ENCODE measurements at regions not wholly inside any gene's neighbourhood (a gene's known extent, or its start where the extent isn't known, plus 50 kb on each side); places are given as distances from the start of the nearest gene placed in this dataset.

- DNase-seq: no peak
- Histone ChIP-seq H3K4me3 (no peak overlapping the region), H3K9me3 (no peaks in the 10 kb centered on the region), H3K36me3 (no peaks in the 10 kb centered on the region), H3K27ac (no peak overlapping the region), H3K4me1 (no peaks in the 10 kb centered on the region), H3K27me3 (ENCODE audit: low read depth) (no peaks in the 10 kb centered on the region)
- no peak for ATAC-seq
- intact Hi-C loops (cut with DNase I): no loop called here
- TF ChIP-seq, protein P1, sequence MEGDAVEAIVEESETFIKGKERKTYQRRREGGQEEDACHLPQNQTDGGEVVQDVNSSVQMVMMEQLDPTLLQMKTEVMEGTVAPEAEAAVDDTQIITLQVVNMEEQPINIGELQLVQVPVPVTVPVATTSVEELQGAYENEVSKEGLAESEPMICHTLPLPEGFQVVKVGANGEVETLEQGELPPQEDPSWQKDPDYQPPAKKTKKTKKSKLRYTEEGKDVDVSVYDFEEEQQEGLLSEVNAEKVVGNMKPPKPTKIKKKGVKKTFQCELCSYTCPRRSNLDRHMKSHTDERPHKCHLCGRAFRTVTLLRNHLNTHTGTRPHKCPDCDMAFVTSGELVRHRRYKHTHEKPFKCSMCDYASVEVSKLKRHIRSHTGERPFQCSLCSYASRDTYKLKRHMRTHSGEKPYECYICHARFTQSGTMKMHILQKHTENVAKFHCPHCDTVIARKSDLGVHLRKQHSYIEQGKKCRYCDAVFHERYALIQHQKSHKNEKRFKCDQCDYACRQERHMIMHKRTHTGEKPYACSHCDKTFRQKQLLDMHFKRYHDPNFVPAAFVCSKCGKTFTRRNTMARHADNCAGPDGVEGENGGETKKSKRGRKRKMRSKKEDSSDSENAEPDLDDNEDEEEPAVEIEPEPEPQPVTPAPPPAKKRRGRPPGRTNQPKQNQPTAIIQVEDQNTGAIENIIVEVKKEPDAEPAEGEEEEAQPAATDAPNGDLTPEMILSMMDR (IDR thresholded peaks at IDR 0.05): no peak
Measured at GRCh38 chr18:72601944-72602343, 57.8 kb upstream of the CBLN2 start.

- Histone ChIP-seq H3K9me3 (no peaks in the 10 kb centered on the region), H3K27ac (no peak overlapping the region), H3K36me3 (no peaks in the 10 kb centered on the region), H3K27me3 (ENCODE audit: low read depth) (no peaks in the 10 kb centered on the region), H3K4me1 (no peaks in the 10 kb centered on the region), H3K4me3 (no peak overlapping the region)
- TF ChIP-seq, protein P1 (IDR thresholded peaks at IDR 0.05): no peak
- DNase-seq (no peak), ATAC-seq (peak in 1 of 2 donors; percentile 44)
- intact Hi-C loops (cut with DNase I): no loop called here
Measured at GRCh38 chr18:72601481-72601880, 57.3 kb upstream of the CBLN2 start.
